ENCODE measurements at regions not wholly inside any gene's neighbourhood (a gene's known extent, or its start where the extent isn't known, plus 50 kb on each side); places are given as distances from the start of the nearest gene placed in this dataset.

- H2BK5ac ChIP-seq (ENCODE audit: low read depth, low read length, poor library complexity, severe bottlenecking): no peak overlapping the region
- no peaks in the 10 kb centered on the region for H3K9me1 ChIP-seq (ENCODE audit: insufficient read depth, low read length)
- H2BK20ac ChIP-seq (ENCODE audit: low read depth, low read length): no peak overlapping the region
- WGBS, 2 experiments (ENCODE audit: extremely low coverage in 2 of 2, insufficient read length in 1 of 2): no CpG with 5 or more reads among the region's 2 CpGs
- H3K56ac ChIP-seq (ENCODE audit: extremely low read depth, insufficient read depth, low read length): no peak overlapping the region
- no peaks in the 10 kb centered on the region; the same call in 1 of the 2 replicates for H3K4me1 ChIP-seq (ENCODE audit: control insufficient read depth, insufficient read depth, low read length)
- H2BK120ac ChIP-seq (ENCODE audit: low read depth, low read length): no peak overlapping the region
- no peak overlapping the region for H3K23ac ChIP-seq (ENCODE audit: low read depth, low read length)
- no peaks in the 10 kb centered on the region for H3K79me1 ChIP-seq (ENCODE audit: low read depth in 1 of 2, low read length in 2 of 2)
- ATAC-seq (ENCODE audit: low read depth) (no peak), DNase-seq (no peak)
- in situ Hi-C loops (cut with MboI; ENCODE audit: low sequenced_read_pairs) (no loop called here), intact Hi-C loops (cut with micrococcal nuclease) (no loop called here), dilution Hi-C loops (cut with HindIII; ENCODE audit: low sequenced_read_pairs, unreplicated experiment) (no loop called here)
- no peaks in the 10 kb centered on the region for H3K9me3 ChIP-seq (ENCODE audit: control insufficient read depth, insufficient read depth, low read length)
- H3K18ac ChIP-seq (ENCODE audit: low read depth, low read length): no peak overlapping the region
- H3K27ac ChIP-seq (ENCODE audit: insufficient read depth, low read length): no peak overlapping the region
- no peak overlapping the region for H3K4ac ChIP-seq (ENCODE audit: low read depth, low read length)
- peak overlapping the region; percentile 24 for H2AK9ac ChIP-seq (replicated peaks; ENCODE audit: low read depth, low read length, poor library complexity)
- H2AFZ ChIP-seq (replicated peaks; ENCODE audit: low read length, poor library complexity): no peak overlapping the region
- H3K27me3 ChIP-seq (ENCODE audit: control insufficient read depth, insufficient read depth, low read length): peaks cover 3% of the 10 kb centered on the region; the same call in 1 of the 2 replicates
- CTCF ChIA-PET: no interaction called here
- no peaks in the 10 kb centered on the region for H4K20me1 ChIP-seq (ENCODE audit: insufficient read depth, low read length)
- no peaks in the 10 kb centered on the region for H3K36me3 ChIP-seq (ENCODE audit: control insufficient read depth, insufficient read depth, low read length)
- BruUV-seq (replicated peaks): no TSS peak
- H2AK5ac ChIP-seq (ENCODE audit: low read depth, low read length): no peak overlapping the region
- TF ChIP-seq NFE2L2 (IDR thresholded peaks at IDR 0.05; ENCODE audit: low read depth, low read length): no peak
- no peak for TF ChIP-seq RAD21 (IDR thresholded peaks at IDR 0.05; ENCODE audit: low read length)
- TF ChIP-seq, protein P1, sequence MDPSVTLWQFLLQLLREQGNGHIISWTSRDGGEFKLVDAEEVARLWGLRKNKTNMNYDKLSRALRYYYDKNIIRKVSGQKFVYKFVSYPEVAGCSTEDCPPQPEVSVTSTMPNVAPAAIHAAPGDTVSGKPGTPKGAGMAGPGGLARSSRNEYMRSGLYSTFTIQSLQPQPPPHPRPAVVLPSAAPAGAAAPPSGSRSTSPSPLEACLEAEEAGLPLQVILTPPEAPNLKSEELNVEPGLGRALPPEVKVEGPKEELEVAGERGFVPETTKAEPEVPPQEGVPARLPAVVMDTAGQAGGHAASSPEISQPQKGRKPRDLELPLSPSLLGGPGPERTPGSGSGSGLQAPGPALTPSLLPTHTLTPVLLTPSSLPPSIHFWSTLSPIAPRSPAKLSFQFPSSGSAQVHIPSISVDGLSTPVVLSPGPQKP (IDR thresholded peaks at IDR 0.05; ENCODE audit: borderline replicate concordance, low read depth, low read length): no peak
- TF ChIP-seq MXI1 (IDR thresholded peaks at IDR 0.05; ENCODE audit: borderline replicate concordance, low read depth, low read length): no peak
- no peak for TF ChIP-seq USF2 (IDR thresholded peaks at IDR 0.05; ENCODE audit: low read depth, low read length)
- TF ChIP-seq CTCF (conservative IDR thresholded peaks at IDR 0.05; ENCODE audit: low read depth, low read length): no peak
- no peak for TF ChIP-seq CEBPB (IDR thresholded peaks at IDR 0.05; ENCODE audit: low read depth, low read length)
- no peak overlapping the region for H3K4me3 ChIP-seq (ENCODE audit: insufficient read depth, low read depth, low read length)
- no peak overlapping the region for H4K5ac ChIP-seq (ENCODE audit: low read depth, low read length)
- H3K4me2 ChIP-seq (ENCODE audit: low read depth, low read length): no peak overlapping the region
- POLR2A ChIA-PET (ENCODE audit: unreplicated experiment): no interaction called here
- no peak overlapping the region for H3K14ac ChIP-seq (replicated peaks; ENCODE audit: low read depth, low read length)
- no peak overlapping the region for H2BK15ac ChIP-seq (ENCODE audit: low read depth, low read length)
- H4K8ac ChIP-seq (ENCODE audit: low read depth in 2 of 2, low read length in 2 of 2): no peak overlapping the region
- no peak overlapping the region for H4K91ac ChIP-seq (ENCODE audit: insufficient read depth, low read depth, low read length)
- H3K9ac ChIP-seq (ENCODE audit: low read depth, low read length): no peak overlapping the region
Measured at GRCh38 chr3:72188536-72188935, 403.6 kb upstream of the PROK2 start.

All from IMR-90 (cell line).